Testis (tissue), 2 donors: ENCODE measurements at regions not wholly inside any gene's neighbourhood (a gene's known extent, or its start where the extent isn't known, plus 50 kb on each side); places are given as distances from the start of the nearest gene placed in this dataset.

Experiments used
- DNase-seq: peaks from one replicate; pipeline ENCODE4 v3.0.0-alpha.2; 2019
- H3K27ac ChIP-seq, 2 donors: fragments of 200-600 bp; sonication (generic); one replicate each; pipeline ENCODE4 v1.5.1; 2019
- H3K27me3 ChIP-seq: fragments of 200-600 bp; sonication (generic); one replicate; pipeline ENCODE4 v1.5.1; 2019
- H3K36me3 ChIP-seq: fragments of 200-600 bp; sonication (generic); one replicate; pipeline ENCODE4 v1.5.1; 2017; ENCODE audit warnings: low read depth; ENCODE audit errors: missing control alignments
- H3K4me1 ChIP-seq: fragments of 200-600 bp; sonication (generic); one replicate; pipeline ENCODE4 v1.5.1; 2019
- H3K4me3 ChIP-seq, 2 donors: fragments of 200-600 bp; sonication (generic); one replicate each; pipeline ENCODE4 v1.5.1; 2017 to 2019
- H3K9me3 ChIP-seq: fragments of 200-600 bp; sonication (generic); one replicate; pipeline ENCODE4 v1.5.1; 2017
- CTCF ChIP-seq, 3 experiments: fragments of 450-650 bp in 2 of 3; fragments of 200-600 bp in 1 of 3; sonication (generic) in 1 of 3; IDR thresholded peaks; one replicate each; pipeline ENCODE4 v1.5.1; 2016 to 2019; ENCODE audit warnings: antibody characterized with exemption in 3 of 3, mild to moderate bottlenecking in 2 of 3, moderate library complexity in 1 of 3
- POLR2A ChIP-seq: fragments of 450-650 bp; IDR thresholded peaks from one replicate; pipeline ENCODE4 v1.6.1; 2017; ENCODE audit warnings: antibody characterized with exemption, mild to moderate bottlenecking, moderate library complexity
- WGBS, 2 donors: methylation state at CpG; one replicate each; pipeline ENCODE4 v1.1.5; 2018; 5-methylcytosine and 5-hydroxymethylcytosine counted together
- intact Hi-C: fragments of 100-400 bp; cut with DNase I; formaldehyde crosslinking; loops from one replicate; pipeline ENCODE4 v1.15.1; 2023; ENCODE audit warnings: low total_unique reads

DNA sequence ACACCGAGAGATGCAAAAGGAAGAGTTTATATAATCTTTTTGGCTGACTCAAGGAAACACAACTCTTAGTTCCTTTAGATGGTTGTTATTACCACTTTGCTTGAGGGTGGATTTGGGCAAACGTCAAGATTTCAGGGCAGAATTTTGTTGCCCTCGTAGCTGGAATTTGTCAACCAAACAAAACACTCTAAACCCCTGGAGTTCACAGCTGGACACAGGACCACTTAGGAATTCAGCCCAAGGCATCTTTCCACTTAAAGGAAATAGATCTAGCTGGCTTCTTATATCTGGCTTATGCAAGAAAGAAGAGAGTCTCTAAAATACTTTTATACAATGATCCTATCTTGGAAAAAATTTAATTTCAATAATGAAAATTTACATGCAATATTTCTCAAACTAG lies 237.8 kb upstream of the LRIG3 start:
- Histone ChIP-seq H3K27ac (no peak overlapping the region), H3K27me3 (no peaks in the 10 kb centered on the region), H3K9me3 (no peaks in the 10 kb centered on the region), H3K4me3 (no peak overlapping the region), H3K4me1 (no peaks in the 10 kb centered on the region), H3K36me3 (no peaks in the 10 kb centered on the region)
- intact Hi-C loops = no loop called here
- TF ChIP-seq POLR2A = no peak
- TF ChIP-seq CTCF (IDR thresholded peaks at IDR 0.05) = no peak
- no peak for DNase-seq
- WGBS, 2 donors = 78 to 82% methylated on average over 3 of the region's 3 CpGs

DNA sequence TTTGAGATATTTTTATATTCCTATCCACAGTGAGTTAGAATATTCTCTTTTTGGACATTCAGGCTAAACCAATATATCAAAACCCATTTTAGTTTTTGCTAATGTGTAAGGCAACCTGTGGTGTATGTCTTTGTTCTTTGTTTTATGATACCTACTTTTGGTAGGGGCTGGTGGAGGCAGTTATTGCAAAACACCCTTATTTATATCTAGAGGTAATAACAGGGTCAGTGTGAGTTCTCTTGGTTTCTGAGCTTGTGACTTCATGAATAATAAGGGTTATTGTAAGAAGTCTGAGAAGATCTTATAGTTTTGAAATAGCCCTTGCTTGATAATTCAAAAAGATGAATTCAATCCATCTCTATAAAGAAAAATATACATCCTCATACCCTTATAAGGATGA lies 235.1 kb upstream of the LRIG3 start:
- intact Hi-C loops = no loop called here
- TF ChIP-seq CTCF (IDR thresholded peaks at IDR 0.05) (no peak), POLR2A (no peak)
- no peaks in the 10 kb centered on the region for H3K4me1 ChIP-seq
- no peak for DNase-seq
- H3K4me3 ChIP-seq = no peak overlapping the region
- no peak overlapping the region for H3K27ac ChIP-seq
- H3K27me3 ChIP-seq = no peaks in the 10 kb centered on the region
- H3K9me3 ChIP-seq = no peaks in the 10 kb centered on the region
- H3K36me3 ChIP-seq = no peaks in the 10 kb centered on the region

DNA sequence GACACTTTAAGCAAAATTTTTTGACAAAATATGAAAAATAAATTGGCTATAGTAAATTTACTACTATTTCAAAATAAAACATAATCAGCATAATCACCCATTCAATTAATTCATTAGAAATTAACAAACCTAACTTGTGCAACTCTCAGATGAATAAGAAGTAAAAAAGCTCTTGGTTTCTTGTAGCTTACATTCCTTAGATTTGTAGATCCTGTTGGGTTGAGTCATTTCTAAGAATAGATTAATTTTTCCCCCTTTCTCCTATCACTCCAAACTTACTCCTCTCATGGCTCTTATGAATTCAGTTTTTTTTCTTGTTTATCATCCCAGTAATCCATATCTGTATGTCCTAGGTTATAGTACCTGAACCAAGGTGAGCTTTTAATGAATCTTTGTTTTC lies 230.9 kb upstream of the LRIG3 start:
- Histone ChIP-seq H3K9me3 (no peaks in the 10 kb centered on the region), H3K27me3 (no peaks in the 10 kb centered on the region), H3K4me3 (no peak overlapping the region), H3K4me1 (no peaks in the 10 kb centered on the region), H3K36me3 (no peaks in the 10 kb centered on the region), H3K27ac (no peak overlapping the region)
- TF ChIP-seq POLR2A (no peak), CTCF (IDR thresholded peaks at IDR 0.05) (no peak)
- no peak for DNase-seq
- intact Hi-C loops = loop anchor here (5.0 kb wide), 1 partner anchor 39 kb away; no protein-coding TSS in a partner anchor

DNA sequence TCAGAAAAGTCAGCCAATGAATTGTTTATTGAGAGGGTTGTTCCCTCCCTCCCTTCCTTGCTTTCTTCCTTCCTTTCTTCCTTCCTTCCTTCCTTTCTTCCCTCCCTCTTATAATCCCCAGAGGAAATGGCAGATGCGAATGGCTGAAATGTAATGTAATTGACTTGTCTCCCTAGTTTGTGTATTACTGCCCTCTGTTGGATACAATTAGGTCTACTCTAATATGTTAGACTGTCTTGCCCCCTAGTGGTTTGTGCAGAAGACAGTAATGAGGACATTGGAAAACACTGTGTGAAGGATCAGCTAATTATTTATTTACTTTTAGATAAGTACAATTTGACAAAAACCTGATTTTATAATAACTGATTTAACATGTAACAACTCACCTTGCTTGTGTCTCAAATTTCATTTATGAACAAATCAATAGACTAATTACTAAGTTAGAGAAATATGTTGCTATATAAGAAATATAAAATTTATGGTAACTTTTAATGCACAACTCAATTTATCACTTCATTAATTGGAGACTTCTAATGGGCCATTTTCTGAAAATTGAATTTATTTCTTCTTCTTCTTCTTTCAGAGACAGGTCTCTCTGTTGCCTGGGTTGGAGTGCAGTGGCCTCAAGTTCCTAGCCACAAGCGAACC lies 229.8 kb upstream of the LRIG3 start:
- no peaks in the 10 kb centered on the region for H3K4me1 ChIP-seq
- no peak overlapping the region for H3K4me3 ChIP-seq
- peak; percentile 36 for DNase-seq
- no peak for TF ChIP-seq POLR2A
- TF ChIP-seq CTCF (IDR thresholded peaks at IDR 0.05) = peak; percentile 84 to 97 (median 94)
- no peaks in the 10 kb centered on the region for H3K27me3 ChIP-seq
- intact Hi-C loops = loop anchor here (5.0 kb wide), 1 partner anchor 38 kb away; no protein-coding TSS in a partner anchor
- H3K9me3 ChIP-seq = no peaks in the 10 kb centered on the region
- no peak overlapping the region for H3K27ac ChIP-seq
- no peaks in the 10 kb centered on the region for H3K36me3 ChIP-seq
- 62 to 67% methylated on average over 2 of the region's 2 CpGs for WGBS, 2 donors

DNA sequence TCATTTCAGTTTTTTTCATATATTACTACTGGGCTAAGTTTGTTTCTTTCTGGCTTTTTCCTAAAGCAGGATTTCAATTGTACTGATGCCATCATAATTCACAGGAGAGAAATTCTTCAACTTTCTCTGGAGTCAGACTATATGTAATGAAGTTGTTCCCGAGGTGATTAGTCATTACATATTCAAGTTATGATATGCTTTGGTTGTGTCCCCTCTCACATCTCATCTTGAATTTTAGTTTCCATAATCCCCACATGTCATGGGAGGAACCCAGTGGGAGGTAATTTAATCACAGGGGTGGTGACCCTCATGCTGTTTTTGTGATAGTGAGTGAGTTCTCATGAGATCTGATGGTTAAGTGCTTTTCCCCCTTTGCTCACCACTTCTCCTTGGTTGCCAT lies 227.5 kb upstream of the LRIG3 start:
- no peak overlapping the region for H3K4me3 ChIP-seq
- no peaks in the 10 kb centered on the region for H3K4me1 ChIP-seq
- whole genome bisulfite sequencing, 2 donors = 89% methylated on average over 1 of the region's 1 CpG
- no peak for TF ChIP-seq CTCF (IDR thresholded peaks at IDR 0.05)
- TF ChIP-seq POLR2A = no peak
- no peak overlapping the region for H3K27ac ChIP-seq
- DNase-seq = no peak
- no peaks in the 10 kb centered on the region for H3K27me3 ChIP-seq
- intact Hi-C loops = no loop called here
- no peaks in the 10 kb centered on the region for H3K36me3 ChIP-seq
- H3K9me3 ChIP-seq = no peaks in the 10 kb centered on the region
